Gastroesophageal sphincter (tissue), 3 donors: ENCODE measurements at regions not wholly inside any gene's neighbourhood (a gene's known extent, or its start where the extent isn't known, plus 50 kb on each side); places are given as distances from the start of the nearest gene placed in this dataset.

Experiments used
- EP300 ChIP-seq: sonication (generic); formaldehyde crosslinking; IDR thresholded peaks from one replicate; pipeline ENCODE4 v1.6.1; 2017; ENCODE audit warnings: antibody characterized with exemption, mild to moderate bottlenecking
- POLR2A ChIP-seq, 2 donors: fragments of 450-650 bp; IDR thresholded peaks; one replicate each; pipeline ENCODE4 v1.6.1; 2017; ENCODE audit warnings: antibody characterized with exemption in 2 of 2, mild to moderate bottlenecking in 2 of 2, moderate library complexity in 1 of 2
- TF ChIP-seq, protein P1 (sequence below), 4 experiments: fragments of 200-600 bp in 2 of 4; fragments of 450-650 bp in 2 of 4; sonication (generic) in 1 of 4; IDR thresholded peaks; one replicate each; pipeline ENCODE4 v1.5.1; 2017 to 2019; ENCODE audit warnings: antibody characterized with exemption in 4 of 4, mild to moderate bottlenecking in 2 of 4, moderate library complexity in 2 of 4

DNA sequence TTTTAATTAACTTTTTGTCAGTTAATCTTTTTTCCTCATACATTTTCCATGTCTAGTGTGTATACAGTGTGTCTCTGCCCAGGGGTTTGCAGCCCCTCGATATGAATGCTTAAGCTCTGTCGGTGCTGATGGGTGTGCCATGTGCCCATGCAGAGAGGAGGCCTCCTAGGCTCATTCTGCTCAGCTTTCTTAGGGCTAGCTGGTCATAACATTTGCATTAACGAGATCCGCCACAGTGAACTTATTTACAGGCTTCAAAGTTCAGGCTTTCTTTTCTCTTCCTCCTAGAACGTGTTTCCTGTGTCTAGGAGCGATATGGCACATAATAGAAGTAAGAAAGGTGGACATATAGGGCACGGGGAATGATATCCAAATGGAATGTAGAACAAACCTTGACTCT lies 783.3 kb downstream of the PLCL1 start:
- TF ChIP-seq EP300 = no peak
- TF ChIP-seq POLR2A (IDR thresholded peaks at IDR 0.05) = no peak
- TF ChIP-seq, protein P1, sequence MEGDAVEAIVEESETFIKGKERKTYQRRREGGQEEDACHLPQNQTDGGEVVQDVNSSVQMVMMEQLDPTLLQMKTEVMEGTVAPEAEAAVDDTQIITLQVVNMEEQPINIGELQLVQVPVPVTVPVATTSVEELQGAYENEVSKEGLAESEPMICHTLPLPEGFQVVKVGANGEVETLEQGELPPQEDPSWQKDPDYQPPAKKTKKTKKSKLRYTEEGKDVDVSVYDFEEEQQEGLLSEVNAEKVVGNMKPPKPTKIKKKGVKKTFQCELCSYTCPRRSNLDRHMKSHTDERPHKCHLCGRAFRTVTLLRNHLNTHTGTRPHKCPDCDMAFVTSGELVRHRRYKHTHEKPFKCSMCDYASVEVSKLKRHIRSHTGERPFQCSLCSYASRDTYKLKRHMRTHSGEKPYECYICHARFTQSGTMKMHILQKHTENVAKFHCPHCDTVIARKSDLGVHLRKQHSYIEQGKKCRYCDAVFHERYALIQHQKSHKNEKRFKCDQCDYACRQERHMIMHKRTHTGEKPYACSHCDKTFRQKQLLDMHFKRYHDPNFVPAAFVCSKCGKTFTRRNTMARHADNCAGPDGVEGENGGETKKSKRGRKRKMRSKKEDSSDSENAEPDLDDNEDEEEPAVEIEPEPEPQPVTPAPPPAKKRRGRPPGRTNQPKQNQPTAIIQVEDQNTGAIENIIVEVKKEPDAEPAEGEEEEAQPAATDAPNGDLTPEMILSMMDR (IDR thresholded peaks at IDR 0.05) = no peak
